ENCODE measurements at regions not wholly inside any gene's neighbourhood (a gene's known extent, or its start where the extent isn't known, plus 50 kb on each side); places are given as distances from the start of the nearest gene placed in this dataset.

DNA sequence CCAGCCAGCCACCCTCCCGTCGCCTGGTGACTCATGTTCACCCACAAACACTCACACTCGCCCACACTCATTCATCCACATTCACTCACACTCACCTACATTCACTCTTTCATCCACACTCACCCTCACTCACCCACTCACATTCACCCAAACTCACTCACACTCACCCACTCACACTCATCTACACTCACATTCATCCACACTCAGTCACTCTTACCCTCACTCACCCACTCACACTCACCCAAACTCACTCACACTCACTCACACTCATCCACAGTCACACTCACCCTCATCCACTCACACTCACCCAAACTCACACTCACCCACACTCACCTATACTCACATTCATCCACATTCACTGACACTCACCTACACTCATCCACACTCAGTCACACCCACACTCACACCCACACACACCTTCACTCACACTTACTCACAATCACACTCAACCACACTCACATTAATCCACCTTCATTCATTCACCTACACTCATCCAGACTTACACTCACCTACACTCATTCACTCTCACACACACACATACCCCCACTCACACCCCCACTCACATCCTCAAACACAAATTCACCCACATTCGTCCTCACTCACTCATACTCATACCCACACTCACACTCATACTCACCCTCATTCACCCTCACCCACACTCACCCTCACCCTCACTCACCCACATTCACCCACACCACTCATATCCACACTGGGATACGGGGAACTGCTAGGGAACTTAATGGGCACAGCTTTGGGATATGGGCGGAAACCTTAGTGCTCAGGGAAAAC is 2221.6 kb upstream of the AGA start:
- H3K27ac ChIP-seq (ENCODE audit: low read depth in 1 of 2, low read length in 1 of 2), result no peak overlapping the region
- no peak overlapping the region for H3K4me3 ChIP-seq
- peaks cover 0 to 6% (median 0%) of the 10 kb centered on the region in 4 donors for H3K9me3 ChIP-seq (ENCODE audit: control insufficient read depth in 4 of 4, insufficient read depth in 3 of 4, low read length in 3 of 4)
- no peaks in the 10 kb centered on the region for H3K27me3 ChIP-seq (ENCODE audit: control insufficient read depth in 3 of 3, insufficient read depth in 3 of 3, low read length in 2 of 3)
- H3K4me1 ChIP-seq (ENCODE audit: control insufficient read depth in 5 of 5, insufficient read depth in 5 of 5, low read length in 5 of 5), result no peaks in the 10 kb centered on the region
- H3K9ac ChIP-seq (ENCODE audit: insufficient read depth in 1 of 2, low read length in 2 of 2), result no peak overlapping the region
- TF ChIP-seq CTCF (IDR thresholded peaks at IDR 0.05; ENCODE audit: control extremely low read depth, extremely low read depth), result no peak
- DNase-seq (no peak), ATAC-seq (ENCODE audit: insufficient read depth, low FRiP score) (no peak)
- 89 to 95% methylated on average over 6 of the region's 6 CpGs for WGBS, 2 donors
- no peaks in the 10 kb centered on the region for H3K36me3 ChIP-seq (ENCODE audit: control insufficient read depth in 4 of 4, insufficient read depth in 4 of 4, low read length in 4 of 4)

GRCh38 chr4:179664430-179665027 is 2222.3 kb upstream of the AGA start:
- no peak overlapping the region for H3K4me3 ChIP-seq
- TF ChIP-seq CTCF (IDR thresholded peaks at IDR 0.05; ENCODE audit: control extremely low read depth, extremely low read depth), result no peak
- DNase-seq (no peak), ATAC-seq (ENCODE audit: insufficient read depth, low FRiP score) (no peak)
- 85 to 91% methylated on average over 9 of the region's 9 CpGs for WGBS, 2 donors
- peaks cover 0 to 6% (median 0%) of the 10 kb centered on the region in 4 donors for H3K9me3 ChIP-seq (ENCODE audit: control insufficient read depth in 4 of 4, insufficient read depth in 3 of 4, low read length in 3 of 4)
- H3K27ac ChIP-seq (ENCODE audit: low read depth in 1 of 2, low read length in 1 of 2), result no peak overlapping the region
- H3K27me3 ChIP-seq (ENCODE audit: control insufficient read depth in 3 of 3, insufficient read depth in 3 of 3, low read length in 2 of 3), result no peaks in the 10 kb centered on the region
- no peaks in the 10 kb centered on the region for H3K4me1 ChIP-seq (ENCODE audit: control insufficient read depth in 5 of 5, insufficient read depth in 5 of 5, low read length in 5 of 5)
- no peak overlapping the region for H3K9ac ChIP-seq (ENCODE audit: insufficient read depth in 1 of 2, low read length in 2 of 2)
- no peaks in the 10 kb centered on the region for H3K36me3 ChIP-seq (ENCODE audit: control insufficient read depth in 4 of 4, insufficient read depth in 4 of 4, low read length in 4 of 4)

DNA sequence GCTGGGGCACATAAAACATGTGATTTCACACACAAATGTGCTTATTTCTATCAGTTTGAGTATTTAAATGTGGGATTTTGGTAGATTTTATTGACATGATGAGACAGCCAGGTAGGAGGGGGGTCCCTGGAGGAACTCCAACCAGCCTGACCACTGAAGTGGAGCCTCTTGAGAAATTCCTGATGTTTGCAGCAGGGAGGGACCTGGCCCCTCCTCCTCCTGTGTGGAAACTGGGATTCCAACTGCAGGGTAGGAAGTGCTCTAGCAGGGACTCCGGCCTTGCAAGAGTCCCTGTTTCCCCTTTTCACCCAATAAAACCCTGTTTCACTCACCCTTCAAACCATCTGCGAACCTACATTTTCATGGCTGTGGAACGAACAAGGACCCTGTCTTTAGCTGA is 2224.0 kb upstream of the AGA start:
- Histone ChIP-seq H3K4me1 (ENCODE audit: control insufficient read depth in 5 of 5, insufficient read depth in 5 of 5, low read length in 5 of 5) (no peaks in the 10 kb centered on the region), H3K9ac (ENCODE audit: insufficient read depth in 1 of 2, low read length in 2 of 2) (no peak overlapping the region), H3K9me3 (ENCODE audit: control insufficient read depth in 4 of 4, insufficient read depth in 3 of 4, low read length in 3 of 4) (peaks cover 0 to 6% (median 0%) of the 10 kb centered on the region in 4 donors), H3K27me3 (ENCODE audit: control insufficient read depth in 3 of 3, insufficient read depth in 3 of 3, low read length in 2 of 3) (no peaks in the 10 kb centered on the region), H3K4me3 (no peak overlapping the region), H3K27ac (ENCODE audit: low read depth in 1 of 2, low read length in 1 of 2) (no peak overlapping the region), H3K36me3 (ENCODE audit: control insufficient read depth in 4 of 4, insufficient read depth in 4 of 4, low read length in 4 of 4) (no peaks in the 10 kb centered on the region)
- DNase-seq (no peak), ATAC-seq (ENCODE audit: insufficient read depth, low FRiP score) (no peak)
- WGBS, 2 donors, result 66 to 72% methylated on average over 3 of the region's 3 CpGs
- TF ChIP-seq CTCF (IDR thresholded peaks at IDR 0.05; ENCODE audit: control extremely low read depth, extremely low read depth), result no peak
